GM18861 (cell line): ENCODE measurements at regions not wholly inside any gene's neighbourhood (a gene's known extent, or its start where the extent isn't known, plus 50 kb on each side); places are given as distances from the start of the nearest gene placed in this dataset.
"Not testable (repeated sequence)": the region's sequence is repeated elsewhere in the genome, so short reads cannot be mapped to it uniquely, and the experiment has no call there.

Source experiments
- ATAC-seq: cut with Tn5 transposase; IDR thresholded peaks from one replicate; pipeline ENCODE4 v1.9.1; 2021; ENCODE audit not compliant: unreplicated experiment

DNA sequence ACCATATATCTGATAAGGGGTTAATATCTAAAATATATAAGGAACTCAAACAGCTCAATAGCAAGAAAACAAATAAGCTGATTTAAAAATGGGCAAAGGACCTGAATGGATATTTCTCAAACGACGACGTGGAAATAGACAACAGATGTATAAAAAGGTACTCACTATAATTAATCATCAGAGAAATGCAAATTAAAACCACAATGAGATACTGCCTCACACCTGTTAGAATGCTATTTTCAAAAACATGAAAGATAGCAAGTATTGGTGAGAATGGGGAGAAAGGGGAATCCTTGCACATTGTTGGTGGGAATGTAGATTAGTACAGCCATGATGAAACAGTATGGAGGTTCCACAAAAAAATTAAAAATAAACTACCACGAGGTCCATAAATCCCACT, 163.2 kb downstream of the DKK1 start:
- no peak for ATAC-seq

DNA sequence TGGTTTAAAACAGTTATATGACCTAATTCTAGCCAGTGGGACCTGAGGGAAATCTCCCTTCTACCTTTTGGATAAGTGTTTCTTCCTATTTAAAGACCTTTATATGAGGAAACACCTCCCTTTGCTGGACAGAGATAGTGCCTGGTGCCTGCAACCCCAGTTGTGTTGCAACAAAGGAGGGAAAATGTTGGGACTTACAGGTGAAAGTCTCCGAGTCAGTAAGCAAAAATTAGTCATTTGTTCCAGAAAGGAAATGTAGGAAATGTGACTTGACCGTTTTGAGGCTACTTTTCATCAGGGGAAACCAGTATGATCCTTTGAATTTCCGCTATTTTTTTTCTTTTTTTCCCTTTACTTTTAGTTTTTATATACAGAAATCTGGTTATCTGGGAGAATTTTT, 165.5 kb downstream of the DKK1 start:
- ATAC-seq: no peak

DNA sequence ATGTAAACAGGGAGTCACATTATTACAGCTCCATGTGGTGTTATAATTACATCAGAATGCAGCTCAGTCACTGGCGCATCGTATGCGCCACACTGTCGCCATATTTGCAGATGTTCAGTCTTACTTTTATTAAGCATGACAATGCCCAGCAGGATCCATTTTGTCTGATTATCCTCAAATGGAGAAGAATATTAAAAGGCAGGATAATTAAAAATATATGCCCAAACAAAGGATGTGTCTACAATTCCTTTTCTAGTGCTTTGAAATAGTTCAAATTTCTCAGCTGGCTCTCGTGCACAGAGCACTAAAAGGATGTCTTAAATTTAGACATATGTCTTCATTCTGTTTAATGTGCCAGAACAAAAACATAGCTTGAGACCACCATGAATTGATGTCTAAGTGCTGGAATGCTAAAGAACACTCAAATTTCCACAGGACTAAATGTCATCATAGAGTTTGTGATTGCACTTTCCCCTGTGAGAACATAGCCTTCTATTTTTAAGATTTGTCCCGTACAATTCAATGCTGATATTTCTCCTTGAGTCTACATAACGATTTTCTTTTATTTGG, 168.0 kb downstream of the DKK1 start:
- ATAC-seq: no peak

DNA sequence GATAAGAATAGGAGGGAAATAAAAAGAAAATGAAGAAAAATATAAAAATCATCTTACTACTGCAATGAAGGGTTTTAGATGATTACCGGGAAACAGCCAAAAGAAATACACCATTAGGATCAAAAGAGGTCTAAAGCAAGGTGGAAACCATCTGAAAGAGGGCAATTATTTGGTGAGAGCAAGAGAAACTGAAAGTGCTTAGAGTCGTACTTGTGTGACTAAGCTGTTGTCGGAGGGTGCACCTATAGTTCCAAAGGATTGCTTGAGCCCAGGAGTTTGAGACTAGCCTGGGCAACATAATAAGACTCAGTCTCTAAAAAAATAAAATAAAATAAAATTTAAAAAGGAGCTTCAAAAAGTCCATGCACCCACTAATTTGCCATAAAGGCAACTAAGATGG, 169.5 kb downstream of the DKK1 start:
- ATAC-seq: peak; percentile 70

DNA sequence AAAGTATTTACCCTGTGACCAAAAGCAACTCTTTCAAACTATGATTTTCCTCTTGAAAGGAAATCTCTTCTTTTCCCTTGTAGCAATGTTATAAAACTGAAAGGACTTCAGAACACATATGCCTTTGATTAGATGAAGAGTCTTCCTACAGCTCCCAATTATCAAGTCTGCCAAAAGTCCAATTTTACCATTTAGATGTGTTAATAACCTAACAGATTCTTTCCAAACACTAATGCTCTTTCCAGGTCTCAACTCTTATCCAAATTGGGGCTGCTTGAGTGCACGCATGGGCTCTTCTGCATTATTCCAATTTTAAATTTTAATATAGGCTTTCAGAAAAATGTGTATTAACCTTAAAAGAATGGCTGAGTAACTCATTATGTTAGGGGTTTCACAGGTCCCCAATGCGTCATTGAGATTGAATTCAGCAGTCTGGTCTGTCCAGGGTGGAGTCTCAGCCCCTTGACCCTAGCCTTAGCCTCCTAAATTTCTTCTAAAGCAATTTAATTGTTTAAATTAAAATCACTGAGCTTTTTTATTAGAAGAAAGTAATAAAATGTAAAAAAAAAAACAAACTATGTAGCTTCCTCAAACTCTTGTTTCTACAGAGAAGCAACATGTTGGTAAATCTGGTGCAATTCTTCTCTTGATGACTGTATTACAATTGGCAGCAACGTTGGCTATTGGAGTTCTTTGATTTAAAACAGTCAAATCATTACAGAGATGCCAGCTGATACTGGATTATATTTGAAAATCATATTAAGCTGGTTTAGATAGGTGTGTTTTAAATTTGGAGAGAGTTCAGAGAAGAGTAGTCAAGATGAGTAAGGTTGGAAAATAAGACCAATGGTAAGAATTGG, 170.4 kb downstream of the DKK1 start:
- no peak for ATAC-seq

DNA sequence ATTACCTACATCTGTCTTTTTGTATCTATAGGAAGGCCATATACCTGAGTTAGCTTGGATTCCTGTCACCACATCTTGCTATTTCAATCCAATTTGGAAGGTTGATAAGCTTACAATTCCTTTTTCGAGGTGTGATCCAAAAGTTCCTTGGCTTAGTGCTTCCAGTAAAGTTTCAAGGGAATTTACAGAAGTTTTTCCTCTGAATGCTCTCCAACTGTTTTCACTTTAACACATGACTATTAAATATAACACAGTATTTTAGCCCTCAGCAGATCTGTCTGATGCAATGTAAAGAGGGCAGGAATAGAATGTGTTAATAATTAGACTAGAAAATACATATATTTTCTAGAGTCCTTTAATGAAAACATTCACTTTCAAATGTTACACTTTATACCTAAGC, 171.4 kb downstream of the DKK1 start:
- no peak for ATAC-seq

DNA sequence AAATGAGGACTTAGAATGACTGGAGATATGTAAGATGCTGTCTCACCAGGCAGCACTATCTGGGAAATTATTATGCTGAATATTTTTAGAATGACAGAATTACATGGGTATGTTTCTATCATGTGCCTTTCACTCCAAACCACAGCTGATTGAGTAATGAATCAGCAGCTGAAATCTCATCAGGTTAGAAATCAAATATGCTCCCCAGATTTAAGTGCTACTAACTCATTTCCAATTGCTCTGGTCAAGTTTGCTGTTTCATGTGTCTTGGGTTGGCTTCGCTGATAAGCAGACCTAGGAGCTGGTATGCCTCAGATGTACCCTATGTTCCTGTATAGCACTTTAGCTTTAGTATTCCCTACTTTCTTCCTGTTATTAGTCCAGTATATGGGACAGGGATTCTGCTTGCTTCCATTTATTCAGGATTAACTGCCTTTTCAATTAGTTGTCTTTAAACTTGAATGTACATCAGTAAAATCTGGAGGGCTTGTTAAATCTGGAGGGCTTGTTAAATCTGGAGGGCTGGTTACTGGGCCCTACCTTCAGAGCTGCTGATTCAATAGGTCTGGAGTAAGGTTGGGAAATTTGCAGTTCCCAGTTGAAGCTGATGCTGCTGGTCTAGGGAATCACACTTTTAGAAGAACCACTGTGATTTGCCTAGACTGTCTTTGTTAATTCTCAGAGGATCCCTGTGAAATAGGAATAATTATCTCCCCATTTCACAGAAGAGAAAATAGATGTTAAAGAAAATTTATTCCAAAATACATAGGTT, 172.9 kb downstream of the DKK1 start:
- ATAC-seq: no peak

DNA sequence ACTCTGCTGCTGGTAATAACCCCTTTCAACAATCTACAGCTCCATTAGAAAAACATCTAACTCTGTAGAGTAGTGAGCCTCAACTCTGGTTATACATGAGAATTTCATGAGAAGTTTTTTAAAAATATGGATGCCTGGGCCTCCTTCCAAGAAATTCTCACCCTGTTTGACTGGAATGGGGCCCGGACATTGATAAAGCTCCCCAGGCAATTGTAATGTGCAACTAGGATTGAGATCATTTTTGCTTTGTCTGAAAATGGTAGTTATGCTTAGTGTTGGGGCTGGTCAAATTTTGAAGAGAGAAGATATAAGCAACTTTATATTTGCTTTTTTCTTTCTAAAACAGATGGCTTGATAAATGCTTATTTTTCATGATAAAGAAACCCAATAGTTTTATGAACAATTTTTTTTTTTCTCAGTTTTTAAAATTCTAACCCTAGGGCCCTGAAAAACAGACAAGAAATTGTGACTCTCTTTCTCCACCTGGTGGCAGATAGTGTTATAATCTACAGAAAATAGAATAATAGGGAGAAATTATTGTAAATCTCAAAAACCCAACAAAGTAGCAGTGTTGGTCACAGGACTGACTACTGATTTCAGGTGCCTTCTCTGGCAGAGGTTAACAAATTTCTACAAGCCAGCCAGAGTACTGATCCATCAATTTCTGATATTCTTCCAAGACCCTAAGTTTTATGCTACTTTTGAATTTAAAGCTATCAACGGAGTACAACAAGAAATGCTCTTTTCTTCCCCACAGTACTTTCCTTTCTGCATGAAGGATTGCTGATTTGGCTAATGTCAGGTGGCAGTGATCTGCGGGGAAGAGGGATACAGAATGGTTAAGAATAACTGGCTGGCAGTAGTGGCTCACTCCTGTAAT, 174.8 kb downstream of the DKK1 start:
- ATAC-seq: no peak

DNA sequence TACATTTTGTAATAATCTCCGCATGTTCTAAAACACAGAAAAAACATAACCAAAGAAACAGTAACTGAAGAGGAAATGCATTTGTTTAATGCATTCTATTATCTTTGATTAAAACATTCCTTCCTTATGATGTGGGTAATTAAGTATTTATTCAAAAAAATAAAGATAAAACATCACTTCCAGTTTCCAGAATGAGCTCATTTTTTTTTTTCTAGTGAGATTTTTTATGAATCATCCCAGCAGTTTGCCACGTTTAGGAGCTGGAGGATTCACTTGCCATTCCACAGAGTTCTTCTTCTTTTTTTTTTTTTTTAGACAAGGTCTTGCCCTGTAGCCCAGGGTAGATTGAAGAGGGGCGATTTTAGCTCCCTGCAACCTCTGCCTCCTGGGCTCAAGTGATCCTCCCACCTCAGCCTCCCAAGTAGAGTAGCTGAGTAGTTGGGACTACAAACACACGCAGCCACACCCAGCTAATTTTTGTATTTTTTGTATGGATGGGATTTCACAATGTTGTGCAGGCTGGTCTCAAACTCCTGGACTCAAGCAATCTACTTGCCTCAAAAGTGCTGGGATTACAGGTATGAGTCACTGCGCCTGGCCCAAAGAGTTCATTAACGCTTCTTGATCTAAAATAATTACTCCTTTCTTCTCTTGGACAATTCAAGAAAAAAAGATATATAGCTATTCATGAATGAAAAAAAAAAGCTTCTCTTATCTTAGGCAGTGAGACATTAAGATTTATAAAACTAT, 177.3 kb downstream of the DKK1 start:
- no peak for ATAC-seq

DNA sequence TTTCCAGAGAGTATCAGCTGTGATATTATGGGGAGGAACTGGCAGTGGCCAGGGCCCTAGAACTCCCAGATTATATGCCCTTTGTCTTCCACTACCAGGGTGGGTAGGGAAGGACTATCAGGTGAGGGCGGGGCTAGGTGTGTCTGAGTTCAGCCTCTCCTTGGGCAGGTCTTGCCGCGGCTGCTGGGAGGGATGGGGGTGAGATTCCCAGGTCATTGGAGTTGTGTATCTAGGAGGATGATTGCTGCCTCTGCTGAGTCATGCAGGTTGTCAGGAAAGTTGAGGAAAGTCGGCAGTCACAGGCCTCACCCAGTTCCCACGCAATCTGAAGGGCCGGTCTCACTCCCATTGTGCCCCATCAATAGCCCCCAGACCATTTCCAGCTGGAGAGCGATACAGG, 185.2 kb downstream of the DKK1 start:
- no peak for ATAC-seq

DNA sequence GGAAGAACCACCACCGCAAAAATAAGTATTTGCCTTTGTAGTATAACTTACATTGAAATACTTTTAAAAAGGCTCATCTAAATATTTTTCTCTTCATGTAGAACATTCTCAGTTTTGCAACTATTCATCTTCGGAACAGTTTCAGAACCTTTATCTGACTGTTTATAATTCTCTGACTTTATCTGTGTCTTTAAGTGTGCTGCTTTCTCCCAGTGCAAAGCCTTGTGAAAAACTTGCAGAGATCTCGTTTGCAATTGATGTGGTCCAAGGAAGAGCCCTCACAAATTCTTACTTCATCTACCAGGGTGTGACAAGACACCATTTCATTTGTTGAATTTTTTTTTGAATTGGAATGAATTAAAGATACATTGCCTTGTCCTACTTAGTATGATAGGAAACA, 186.4 kb downstream of the DKK1 start:
- ATAC-seq: no peak

DNA sequence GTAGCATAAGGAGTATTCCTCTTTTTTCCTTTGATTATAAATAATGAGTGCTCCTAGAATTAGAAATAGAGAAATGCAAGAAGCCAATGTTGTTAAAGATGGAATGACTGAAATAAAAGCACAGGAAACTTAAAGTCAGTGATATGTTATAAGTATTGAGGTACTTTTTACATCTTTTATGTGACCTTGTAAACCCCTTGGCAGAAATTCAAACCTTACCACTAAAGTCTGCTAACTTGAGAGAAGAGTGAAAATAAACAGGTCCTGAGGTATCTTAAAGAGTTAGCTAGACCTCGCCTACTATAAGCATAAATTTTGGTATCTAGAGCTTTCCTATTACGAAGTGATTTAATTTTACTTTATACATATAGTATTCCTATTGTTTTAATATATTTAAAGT, 188.2 kb downstream of the DKK1 start:
- ATAC-seq: no peak

DNA sequence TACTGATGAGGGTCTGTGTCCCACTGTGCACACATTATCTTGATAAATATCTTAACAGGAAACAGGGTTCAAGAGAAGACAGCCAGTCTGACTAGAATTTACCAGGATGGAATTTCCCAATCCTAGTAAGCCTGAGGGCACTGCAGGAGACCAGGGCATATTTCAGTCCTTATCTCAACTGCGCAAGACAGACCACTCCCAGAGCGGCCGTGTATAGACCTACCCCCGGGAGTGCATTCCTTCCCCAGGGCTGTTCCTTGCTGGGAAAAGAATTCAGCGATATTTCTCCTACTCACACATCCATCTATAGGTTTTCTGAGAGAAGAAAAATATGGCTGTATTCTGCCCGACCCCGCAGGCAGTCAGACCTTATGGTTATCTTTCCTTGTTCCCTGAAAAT, 191.3 kb downstream of the DKK1 start:
- not testable (repeated sequence) for ATAC-seq

DNA sequence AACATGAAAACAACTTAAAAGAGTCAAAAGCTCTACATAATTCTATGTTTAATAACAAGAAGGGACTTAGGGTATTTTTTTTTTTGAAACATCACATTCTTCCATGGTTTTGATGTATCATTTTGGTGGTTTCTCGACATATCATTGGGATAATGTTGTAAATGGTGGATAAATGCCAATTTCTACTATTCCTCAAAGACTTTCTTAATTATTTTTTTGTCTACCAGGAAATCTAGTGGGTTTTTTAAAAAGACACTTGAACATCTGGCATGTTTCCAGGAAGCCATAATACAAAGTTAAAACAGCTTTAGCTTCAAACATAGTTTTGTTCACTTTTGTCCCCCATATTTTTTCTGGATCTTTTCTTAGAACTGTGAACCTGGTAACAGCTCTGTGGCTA, 200.4 kb downstream of the DKK1 start:
- no peak for ATAC-seq

DNA sequence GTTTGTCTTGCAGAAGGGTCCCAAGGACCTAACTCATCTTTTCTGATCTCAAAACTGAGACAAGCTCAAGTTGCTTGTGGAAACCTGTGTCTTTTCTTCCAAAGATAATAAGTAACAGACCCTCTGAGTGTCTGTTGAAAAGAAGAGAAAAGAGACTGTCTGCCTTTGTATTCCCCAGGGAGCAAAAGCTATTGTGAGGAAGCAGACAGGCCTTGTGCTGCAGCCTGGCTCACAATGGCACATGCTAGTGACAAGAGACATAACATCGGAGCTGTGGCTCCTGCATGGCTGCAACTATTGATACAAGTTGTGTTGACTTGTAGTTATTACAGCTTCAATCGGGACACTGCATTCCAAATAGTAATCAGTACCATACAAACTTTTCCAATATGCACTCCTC, 202.9 kb downstream of the DKK1 start:
- no peak for ATAC-seq

DNA sequence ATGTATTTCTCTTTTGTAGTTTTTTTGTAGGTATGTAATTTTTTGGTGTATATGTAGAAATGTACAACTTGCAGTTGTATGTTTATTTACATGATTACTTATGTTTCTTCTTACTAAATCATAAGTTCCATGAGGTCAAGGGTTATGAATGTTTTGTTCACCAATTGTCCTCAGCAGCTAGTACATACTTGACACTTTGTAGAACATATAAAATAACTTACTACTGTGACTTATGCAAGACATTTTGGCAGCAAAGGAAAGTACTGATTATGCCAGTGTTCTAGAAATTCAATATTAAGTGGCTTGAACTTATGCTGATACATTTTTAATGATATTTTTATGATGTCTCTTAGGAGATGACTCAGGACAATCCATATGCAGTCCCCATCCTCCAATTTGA, 209.6 kb downstream of the DKK1 start:
- ATAC-seq: no peak

DNA sequence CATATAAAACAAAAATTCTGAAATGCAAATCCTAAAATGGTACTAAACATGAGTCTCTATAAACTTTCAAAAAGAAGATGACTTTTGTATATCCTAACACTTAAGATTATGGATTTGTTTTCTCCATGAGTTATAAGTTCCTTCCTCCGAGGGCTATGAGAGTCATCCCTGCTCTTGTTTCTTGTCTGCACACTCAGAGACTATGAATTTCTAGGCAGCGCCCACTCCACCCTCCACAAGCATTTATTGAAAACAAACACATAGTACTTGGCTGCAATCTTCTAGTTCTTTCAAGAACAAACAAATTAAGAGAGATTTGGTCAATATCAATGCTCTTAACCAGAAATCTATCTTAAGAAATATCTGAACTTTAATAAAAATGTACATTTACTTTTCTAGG, 211.7 kb downstream of the DKK1 start:
- ATAC-seq: no peak

DNA sequence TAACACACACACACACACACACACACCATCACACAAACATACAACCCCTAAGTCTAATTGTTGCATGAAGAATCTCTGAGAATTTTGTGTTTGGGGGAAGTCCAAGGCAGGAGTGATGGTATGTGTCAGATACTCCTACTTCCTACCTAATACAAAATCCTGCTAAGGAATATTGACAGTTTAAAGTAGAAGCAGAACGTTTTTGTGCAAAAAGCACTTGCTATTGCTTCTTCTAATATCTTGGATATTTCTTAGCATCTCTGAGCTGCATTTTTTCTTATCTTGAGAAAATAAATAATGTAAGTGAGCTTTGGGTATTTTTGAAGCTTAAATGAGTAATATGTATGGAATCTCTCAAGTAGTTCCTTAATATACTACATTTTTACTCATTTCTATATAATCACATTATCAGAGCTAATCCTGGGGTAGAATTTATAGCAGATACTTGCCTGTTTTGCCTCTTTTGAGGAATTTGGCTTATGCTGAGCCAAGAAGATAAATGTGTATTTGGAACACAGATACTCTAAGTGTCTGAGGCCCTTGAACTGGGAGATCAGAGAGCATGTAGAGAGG, 212.3 kb downstream of the DKK1 start:
- ATAC-seq: no peak

DNA sequence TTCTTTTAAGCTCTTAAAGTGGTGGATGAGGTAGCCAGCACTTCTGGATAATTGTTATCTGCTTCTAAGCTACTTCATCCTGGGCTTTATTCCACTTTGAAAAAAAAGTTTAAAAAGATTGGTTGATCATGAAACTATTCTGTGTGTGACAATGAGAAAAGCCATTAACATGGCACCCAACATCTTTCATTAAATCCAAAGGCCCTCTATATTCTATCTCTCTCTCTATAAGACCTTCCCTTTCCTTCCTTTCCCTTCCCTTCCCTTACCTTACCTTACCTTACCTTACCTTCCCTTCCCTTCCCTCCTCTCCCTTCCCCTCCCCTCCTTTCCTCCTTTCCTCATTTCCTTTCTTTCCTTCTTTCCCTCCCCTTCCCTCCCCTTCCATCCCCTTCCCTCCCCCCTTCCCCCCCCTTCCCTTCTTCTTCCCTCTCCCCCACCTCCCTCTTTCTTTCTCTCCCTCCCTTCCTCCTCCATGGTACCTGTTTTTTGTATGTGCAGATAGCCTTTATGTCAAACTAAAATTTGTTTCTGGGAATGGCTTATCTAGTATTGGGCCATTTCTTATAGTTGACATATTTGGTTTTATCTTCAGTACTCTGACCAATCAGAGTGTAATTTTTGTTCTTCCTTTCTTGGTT, 218.7 kb downstream of the DKK1 start:
- ATAC-seq: no peak

DNA sequence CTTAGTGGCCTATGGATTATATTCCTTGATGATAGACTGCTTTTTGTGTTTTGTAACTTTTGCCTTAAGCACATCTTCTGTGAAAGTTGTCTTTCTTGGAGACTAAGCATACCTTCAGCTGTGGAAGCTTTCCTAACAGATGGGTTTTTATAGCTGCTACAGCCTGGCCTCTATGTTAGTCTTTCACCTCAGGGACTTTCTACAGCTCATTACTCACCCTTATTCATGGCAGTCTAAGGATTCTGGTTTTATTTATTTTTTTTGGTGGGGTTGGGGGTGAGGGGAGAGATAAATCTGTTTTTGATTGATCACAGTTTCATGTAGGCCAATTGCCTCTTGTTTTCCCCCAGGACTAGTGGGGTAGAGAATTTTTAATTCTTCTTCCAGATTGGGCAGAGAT, 219.9 kb downstream of the DKK1 start:
- no peak for ATAC-seq
